HK-2 (cell line): ENCODE measurements at regions not wholly inside any gene's neighbourhood (a gene's known extent, or its start where the extent isn't known, plus 50 kb on each side); places are given as distances from the start of the nearest gene placed in this dataset.
"Not testable (repeated sequence)": the region's sequence is repeated elsewhere in the genome, so short reads cannot be mapped to it uniquely, and the experiment has no call there.

Experiments used
- DNase-seq: peaks from one replicate; pipeline ENCODE4 v3.0.0-alpha.2; 2018; ENCODE audit not compliant: unreplicated experiment

- no peak for DNase-seq
Measured at GRCh38 chr12:93080452-93080851, 151.4 kb upstream of the EEA1 start.

GRCh38 chr12:93080994-93081809 is 152.1 kb upstream of the EEA1 start:
- DNase-seq, result no peak

- DNase-seq, result no peak
Measured at GRCh38 chr12:93081810-93082165, 152.7 kb upstream of the EEA1 start.

- DNase-seq, result no peak
Measured at GRCh38 chr12:93085383-93086287, 156.5 kb upstream of the EEA1 start.

- DNase-seq, result no peak
Measured at GRCh38 chr12:93086288-93086727, 157.2 kb upstream of the EEA1 start.

- DNase-seq, result no peak
Measured at GRCh38 chr12:93087840-93088610, 158.9 kb upstream of the EEA1 start.

- DNase-seq, result no peak
Measured at GRCh38 chr12:93089805-93090569, 160.9 kb upstream of the EEA1 start.

- DNase-seq, result no peak
Measured at GRCh38 chr12:93090731-93091172, 161.7 kb upstream of the EEA1 start.

GRCh38 chr12:93091886-93092648 is 163.0 kb upstream of the EEA1 start:
- DNase-seq, result no peak

- no peak for DNase-seq
Measured at GRCh38 chr12:93092649-93092945, 163.5 kb upstream of the EEA1 start.

GRCh38 chr12:93093243-93093642 is 164.1 kb upstream of the EEA1 start:
- DNase-seq, result no peak

GRCh38 chr12:93094222-93094621 is 165.1 kb upstream of the EEA1 start:
- DNase-seq, result not testable (repeated sequence)

GRCh38 chr12:93094988-93095737 is 166.1 kb upstream of the EEA1 start:
- no peak for DNase-seq

GRCh38 chr12:93097417-93097816 is 168.3 kb upstream of the EEA1 start:
- DNase-seq, result no peak

- DNase-seq, result peak; percentile 33
Measured at GRCh38 chr12:93098077-93098476, 169.0 kb upstream of the EEA1 start.

- no peak for DNase-seq
Measured at GRCh38 chr12:93099792-93100191, 170.7 kb upstream of the EEA1 start.

- DNase-seq, result no peak
Measured at GRCh38 chr12:93100610-93101009, 171.5 kb upstream of the EEA1 start.

GRCh38 chr12:93101367-93101766 is 172.3 kb upstream of the EEA1 start:
- DNase-seq, result no peak

GRCh38 chr12:93102312-93102711 is 173.2 kb upstream of the EEA1 start:
- no peak for DNase-seq

- DNase-seq, result no peak
Measured at GRCh38 chr12:93102744-93103143, 173.6 kb upstream of the EEA1 start.
